GM03348 (cell line): ENCODE measurements at regions not wholly inside any gene's neighbourhood (a gene's known extent, or its start where the extent isn't known, plus 50 kb on each side); places are given as distances from the start of the nearest gene placed in this dataset.
"Not testable (repeated sequence)": the region's sequence is repeated elsewhere in the genome, so short reads cannot be mapped to it uniquely, and the experiment has no call there.

Experiments
- DNase-seq: peaks from one replicate; pipeline ENCODE4 v3.0.0; 2012; ENCODE audit warnings: low spot score

DNA sequence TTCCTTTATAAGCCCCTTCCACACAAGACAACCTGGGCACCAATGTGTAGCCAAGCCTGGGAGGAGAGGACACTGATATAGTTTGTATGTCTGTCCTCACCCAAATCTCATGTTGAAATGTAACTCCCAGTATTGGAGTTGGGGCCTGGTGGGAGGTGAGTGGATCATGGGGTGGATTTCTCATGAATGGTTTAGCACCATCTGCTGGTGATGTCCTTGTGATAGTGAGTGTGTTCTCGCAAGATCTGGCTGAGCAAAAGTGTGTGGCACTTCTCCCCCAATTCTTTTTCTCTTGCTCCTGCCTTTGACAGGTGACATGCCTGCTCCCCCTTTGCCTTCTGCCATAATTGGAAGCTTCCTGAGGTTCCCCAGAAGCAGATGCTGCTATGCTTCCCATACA, 135.8 kb downstream of the USP31 start:
- DNase-seq: no peak

DNA sequence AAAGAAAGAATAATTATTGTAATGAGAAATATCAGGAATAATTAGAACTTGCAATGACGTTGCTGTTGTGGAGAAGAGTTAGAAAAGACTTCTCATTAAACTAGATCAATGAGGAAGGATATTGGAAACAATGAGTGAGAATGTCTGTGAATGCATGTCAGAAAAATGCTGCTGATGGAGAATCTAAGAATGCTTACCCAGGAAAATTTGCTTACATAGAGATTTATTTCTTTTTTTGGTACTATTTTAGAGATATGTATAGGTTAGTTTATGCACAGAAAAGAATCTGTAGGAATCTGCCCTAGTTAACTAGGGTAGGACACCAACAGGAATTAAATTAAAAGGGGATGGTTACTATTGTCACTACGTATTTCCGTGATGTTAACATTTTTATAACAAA, 140.2 kb downstream of the USP31 start:
- DNase-seq: no peak

DNA sequence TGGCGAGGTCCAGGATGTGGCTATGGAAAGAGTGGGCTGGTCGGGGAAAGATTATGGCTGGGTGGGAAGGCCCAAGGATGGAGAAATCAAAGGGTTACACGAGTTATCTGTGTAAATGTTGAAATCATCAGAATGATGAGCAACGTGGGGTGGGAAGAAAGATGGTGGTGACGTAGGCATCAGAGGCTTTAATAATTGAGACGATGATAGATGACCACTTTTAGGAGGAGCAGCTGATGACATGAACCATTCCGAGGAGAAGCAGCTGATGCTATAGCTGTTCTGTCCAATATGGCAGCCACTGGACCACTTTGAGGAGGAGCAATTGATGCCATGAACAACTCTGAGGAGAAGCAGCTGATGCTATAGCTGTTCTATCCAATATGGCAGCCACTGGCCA, 141.2 kb downstream of the USP31 start:
- no peak for DNase-seq

DNA sequence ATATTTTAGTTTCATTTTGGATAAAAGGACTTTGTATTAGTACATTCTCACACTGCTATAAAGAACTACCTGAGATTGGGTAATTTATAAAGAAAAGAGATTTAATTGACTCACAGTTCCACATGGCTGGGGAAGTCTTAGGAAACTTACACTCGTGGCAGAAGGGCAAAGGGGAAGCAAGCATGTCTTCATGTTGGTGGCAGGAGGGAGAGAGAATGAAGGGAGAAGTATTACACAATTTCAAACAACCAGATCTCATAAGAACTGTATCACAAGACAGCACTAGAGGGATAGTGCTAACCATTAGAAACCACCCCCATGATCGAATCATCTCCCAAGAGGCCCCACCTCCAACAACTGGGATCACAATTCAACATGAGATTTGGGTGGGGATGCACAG, 142.9 kb downstream of the USP31 start:
- no peak for DNase-seq

DNA sequence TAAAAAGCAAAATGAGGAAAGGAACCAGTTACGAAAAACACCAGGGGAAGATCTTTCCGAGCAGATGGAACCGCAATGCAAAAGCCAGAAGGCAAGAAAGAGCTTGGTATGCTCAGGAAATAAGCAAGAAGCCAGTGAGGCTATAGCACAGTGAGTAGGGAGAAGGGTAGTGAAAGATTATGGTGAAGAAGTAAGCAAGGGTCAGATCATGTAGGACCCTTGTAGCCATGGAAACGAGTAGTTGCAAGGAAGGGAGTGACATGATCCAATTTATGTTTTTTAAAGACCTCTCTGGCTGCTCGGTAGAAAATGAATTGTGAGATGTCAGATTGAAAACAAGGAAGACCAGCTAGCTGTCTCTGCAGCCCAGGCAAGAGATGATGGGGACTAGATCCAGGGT, 143.3 kb downstream of the USP31 start:
- DNase-seq: no peak

DNA sequence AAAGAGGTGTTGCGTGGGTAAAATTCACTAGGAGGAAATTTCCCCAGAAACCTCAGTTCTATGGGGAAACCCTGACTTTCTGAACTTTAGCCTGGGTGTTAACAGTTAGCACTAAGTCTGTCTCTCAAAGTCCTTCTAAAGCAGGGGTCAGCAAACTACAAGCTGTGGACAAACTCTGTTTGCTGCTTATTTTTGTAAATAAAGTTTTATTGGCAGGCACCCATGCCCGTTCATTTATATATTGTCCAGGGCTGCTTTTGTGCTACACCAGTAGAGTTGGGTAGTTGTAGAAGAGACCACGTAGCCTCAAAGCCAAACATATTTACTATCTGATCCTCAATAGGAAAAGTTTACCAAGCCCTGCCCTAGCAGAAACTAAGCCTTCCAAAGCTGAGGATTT, 159.7 kb downstream of the USP31 start:
- DNase-seq: no peak

DNA sequence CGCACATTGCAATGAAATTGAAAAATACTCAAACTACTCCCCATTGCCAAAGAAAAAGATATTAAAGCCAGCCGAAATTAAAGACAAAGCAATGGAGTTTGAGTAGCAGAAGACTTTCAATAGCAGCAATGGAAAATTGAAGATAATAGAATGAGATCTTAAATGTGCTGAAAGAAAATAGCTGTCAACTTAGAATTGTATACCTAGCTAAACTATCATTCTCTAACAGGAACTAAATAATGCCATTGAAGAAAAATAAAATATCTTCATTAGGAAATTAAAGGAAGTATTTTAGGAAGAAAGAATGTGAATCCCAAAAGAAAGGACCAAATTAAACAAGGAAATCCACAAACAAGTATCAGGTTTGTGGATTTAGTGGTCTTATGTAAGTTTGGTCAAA, 165.6 kb downstream of the USP31 start:
- DNase-seq: no peak

DNA sequence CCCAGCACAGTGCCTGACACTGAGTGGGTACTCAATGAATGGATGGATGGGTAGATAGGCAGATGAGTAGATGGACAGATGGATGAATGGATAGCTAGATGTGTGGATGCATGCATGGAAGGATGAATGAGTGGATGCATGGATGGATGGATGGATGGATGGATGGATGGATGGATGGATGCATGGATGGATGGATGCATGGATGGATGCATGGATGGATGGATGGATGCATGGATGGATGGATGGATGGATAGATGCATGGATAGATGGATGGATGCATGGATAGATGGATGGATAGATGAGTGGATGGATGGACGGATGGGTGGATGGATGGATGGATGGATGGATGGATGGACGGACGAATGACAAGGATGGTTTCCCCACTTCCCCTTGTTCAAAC, 166.6 kb downstream of the HS3ST2 start:
- DNase-seq: not testable (repeated sequence)

DNA sequence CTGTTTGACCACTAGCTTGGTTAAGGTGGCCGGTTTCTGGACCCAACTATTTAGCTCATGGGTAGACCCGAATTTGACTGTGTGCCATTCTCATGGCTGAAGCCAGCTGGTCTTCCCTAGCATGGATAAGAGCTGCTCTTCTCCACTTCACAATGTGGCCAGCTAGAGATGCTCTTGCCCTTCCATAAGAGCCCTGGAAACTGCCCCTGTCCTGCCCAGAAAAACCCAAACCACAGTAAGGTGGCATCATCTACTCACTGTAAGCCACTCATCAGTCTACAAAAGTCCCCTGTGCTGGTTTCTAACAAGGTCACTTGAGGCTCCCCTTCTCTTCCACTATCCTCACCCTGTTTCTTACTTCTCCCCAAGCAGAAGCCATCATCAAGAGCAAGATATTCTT, 165.1 kb downstream of the HS3ST2 start:
- DNase-seq: no peak

DNA sequence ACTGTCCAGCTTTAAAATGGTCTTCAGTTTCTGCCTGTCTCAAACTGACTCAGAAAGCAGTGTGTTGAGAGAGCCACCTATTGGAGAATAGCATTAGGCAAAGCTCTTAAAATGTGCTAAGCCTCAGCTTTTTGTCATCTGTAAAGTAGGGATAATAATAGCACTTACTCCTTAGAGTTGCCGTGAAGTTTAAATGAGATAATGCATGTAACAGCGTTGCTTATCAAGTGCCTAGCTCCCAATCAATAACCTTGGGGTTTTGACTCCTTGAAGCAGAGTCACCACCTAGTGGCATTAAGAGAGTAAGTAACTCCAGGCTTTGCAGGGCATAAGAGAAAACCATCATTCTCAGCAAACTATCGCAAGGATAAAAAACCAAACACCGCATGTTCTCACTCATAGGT, 163.3 kb downstream of the HS3ST2 start:
- peak; percentile 10 for DNase-seq

DNA sequence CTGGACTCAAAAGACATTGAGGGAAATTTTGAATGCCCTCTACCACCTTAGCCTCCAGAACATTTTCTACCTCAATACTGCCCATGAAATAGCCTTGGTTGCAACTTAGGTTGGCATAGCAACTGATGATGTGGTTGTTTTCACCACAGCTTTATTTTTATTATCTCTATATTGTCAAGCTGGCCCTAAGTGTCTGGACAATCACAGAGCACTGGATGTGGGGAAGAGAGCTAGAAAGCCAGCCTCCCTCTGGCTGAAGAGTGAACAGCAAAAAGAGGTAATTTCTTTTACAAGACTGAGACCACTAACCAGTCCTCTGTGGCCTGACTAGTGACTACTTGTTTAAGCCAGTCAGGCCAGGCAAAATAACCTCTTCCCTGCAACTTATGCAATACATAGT, 159.6 kb downstream of the HS3ST2 start:
- no peak for DNase-seq

DNA sequence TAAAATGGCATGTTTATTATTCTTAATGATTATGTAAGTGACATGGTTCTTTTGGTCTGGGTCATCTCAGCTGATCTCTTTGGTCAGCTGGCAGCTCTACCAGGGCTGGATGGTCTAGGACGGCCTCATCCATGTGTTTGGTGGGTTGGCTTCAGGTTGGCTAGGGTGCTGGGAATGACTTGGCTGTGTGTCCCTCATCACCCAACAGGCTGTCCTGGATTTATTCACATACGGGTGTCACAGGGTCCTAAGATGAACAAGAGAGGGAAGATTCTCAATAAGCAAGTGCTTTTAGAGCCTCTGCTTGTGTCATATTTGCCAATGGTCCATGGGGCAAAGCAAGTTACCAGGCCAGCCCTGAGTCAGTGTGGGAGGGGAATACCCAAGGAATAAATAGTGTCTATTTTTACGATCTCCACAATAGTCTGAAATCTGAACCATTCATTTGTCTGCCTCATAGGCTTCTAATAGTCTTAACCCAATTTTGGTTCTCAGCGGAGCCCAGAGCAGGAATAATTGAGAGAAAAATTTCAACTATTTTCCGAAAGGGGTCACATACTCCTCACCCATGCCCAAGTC, 157.5 kb downstream of the HS3ST2 start:
- no peak for DNase-seq

DNA sequence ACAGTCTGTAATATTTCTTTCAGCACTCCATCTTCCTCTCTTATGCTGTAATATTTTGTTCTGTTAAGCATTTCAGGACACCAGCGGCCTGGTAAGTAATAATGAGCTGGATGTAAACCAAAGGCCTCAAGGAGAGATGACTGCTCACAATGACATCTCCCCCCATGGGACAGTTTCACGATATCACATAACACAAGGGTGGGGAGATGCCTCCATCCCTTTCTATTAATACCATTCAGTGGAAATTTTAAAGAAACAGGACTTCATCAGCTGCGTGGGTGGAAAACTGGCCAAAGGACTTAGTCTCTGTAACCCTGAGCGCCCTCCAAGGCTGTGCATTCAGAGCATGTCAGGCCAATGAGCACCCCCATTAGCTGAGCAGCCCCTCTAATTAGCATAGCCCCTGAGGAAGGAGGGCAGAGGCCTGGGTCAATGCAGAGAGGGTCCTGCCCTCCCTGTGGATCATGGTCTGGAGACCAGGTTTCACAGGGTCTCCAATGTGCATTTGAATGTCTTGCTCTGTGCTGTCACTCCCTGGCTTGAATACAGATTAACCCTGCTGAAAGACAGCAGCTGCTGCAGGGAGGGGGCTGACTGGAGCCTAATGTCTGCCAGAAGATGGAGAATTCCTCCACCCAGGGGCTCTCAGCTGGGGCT, 156.4 kb downstream of the HS3ST2 start:
- no peak for DNase-seq

DNA sequence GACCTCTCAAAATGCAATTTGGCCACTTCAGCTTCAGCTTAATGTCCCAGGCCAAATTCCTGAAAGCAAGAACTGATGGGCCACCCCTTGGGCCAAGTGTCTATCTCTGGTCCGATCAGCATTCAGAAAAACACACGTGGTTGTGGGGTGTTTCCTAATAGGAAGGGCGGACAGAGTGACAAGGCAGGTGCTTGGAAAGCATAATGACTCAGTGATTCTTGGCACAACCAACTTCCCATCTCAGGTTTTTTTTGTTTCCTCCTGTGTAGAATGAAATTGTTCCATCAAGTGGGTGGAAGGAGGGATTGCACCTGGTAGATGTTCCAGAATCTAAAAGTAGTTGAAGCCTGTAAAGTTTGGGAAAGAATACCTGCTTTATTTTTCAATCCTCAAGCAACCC, 155.6 kb downstream of the HS3ST2 start:
- no peak for DNase-seq

DNA sequence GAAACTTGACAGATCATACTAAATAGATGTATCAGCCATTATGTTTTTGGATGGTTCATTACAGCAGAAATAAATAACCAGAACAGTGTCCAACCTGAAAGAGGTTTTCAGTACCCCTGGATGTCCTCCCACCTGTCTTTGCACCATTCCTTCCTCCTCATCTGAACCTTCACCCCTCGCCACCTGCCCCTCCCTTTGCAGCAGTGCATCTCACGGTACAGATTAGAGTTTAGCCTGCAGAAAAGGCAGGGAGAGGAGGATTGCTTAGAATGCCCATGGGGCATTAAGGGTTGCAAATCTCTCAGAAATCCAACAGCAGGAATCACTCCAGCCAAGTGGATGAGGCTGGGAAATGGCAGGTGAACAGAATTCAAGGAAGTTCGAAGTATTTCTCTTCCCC, 155.0 kb downstream of the HS3ST2 start:
- DNase-seq: no peak

DNA sequence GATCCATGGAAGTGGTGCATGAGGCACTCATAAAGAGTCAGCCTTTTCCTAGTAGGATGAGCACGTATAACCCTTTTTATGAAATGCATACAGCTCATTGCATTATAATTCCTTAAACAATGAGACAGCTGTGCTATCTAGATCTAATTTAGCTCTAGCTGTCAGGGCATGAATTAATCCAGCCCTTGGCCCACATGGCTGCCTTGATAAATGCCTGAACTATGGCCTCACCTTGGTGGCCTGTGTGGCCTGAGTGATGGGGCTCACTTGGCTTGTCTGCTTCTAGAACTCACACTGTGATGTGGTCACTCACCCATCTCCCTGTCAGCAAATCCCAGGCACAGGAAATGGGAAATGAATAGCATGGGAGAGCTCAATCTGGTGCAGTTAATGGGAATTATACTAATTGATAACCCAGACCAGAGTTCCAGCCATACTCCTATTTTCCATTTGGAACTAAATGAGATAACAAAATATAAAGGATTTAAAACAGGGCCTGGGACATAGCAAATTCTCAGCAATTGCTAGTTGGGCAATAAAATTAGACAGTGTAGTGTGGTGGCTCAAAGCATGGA, 153.6 kb downstream of the HS3ST2 start:
- no peak for DNase-seq
